ENCODE measurements at regions not wholly inside any gene's neighbourhood (a gene's known extent, or its start where the extent isn't known, plus 50 kb on each side); places are given as distances from the start of the nearest gene placed in this dataset.

GRCh38 chr4:181792641-181793040 is 450.6 kb upstream of the TENM3 start:
- intact Hi-C loops (cut with DNase I): no loop called here
- Histone ChIP-seq H3K36me3 (no peaks in the 10 kb centered on the region), H3K4me1 (no peaks in the 10 kb centered on the region), H3K4me3 (no peak overlapping the region), H3K9me3 (peaks cover 0 to 14% (median 8%) of the 10 kb centered on the region in 4 donors), H3K27me3 (no peaks in the 10 kb centered on the region), H3K27ac (replicated peaks in 1 of 4) (no peak overlapping the region)
- no peak for TF ChIP-seq POLR2AphosphoS5 (IDR thresholded peaks at IDR 0.05)
- no peak for TF ChIP-seq EP300 (IDR thresholded peaks at IDR 0.05)
- no peak for TF ChIP-seq CTCF (IDR thresholded peaks at IDR 0.05)
- no peak for TF ChIP-seq POLR2A (IDR thresholded peaks at IDR 0.05; ENCODE audit: low read depth)
- 15% methylated on average over 1 of the region's 1 CpG for WGBS
- DNase-seq (ENCODE audit: extremely low spot score): no peak

- Histone ChIP-seq H3K4me1 (no peaks in the 10 kb centered on the region), H3K4me3 (no peak overlapping the region), H3K9me3 (peaks cover 0 to 14% (median 8%) of the 10 kb centered on the region in 4 donors), H3K36me3 (no peaks in the 10 kb centered on the region), H3K27me3 (no peaks in the 10 kb centered on the region), H3K27ac (replicated peaks in 1 of 4) (no peak overlapping the region)
- 74% methylated on average over 6 of the region's 6 CpGs for WGBS
- DNase-seq (ENCODE audit: extremely low spot score): no peak
- intact Hi-C loops (cut with DNase I): no loop called here
- TF ChIP-seq POLR2AphosphoS5 (IDR thresholded peaks at IDR 0.05) (no peak), EP300 (IDR thresholded peaks at IDR 0.05) (no peak), POLR2A (IDR thresholded peaks at IDR 0.05; ENCODE audit: low read depth) (no peak), CTCF (IDR thresholded peaks at IDR 0.05) (no peak)
Observed at GRCh38 chr4:181793096-181793495, 450.1 kb upstream of the TENM3 start.

DNA sequence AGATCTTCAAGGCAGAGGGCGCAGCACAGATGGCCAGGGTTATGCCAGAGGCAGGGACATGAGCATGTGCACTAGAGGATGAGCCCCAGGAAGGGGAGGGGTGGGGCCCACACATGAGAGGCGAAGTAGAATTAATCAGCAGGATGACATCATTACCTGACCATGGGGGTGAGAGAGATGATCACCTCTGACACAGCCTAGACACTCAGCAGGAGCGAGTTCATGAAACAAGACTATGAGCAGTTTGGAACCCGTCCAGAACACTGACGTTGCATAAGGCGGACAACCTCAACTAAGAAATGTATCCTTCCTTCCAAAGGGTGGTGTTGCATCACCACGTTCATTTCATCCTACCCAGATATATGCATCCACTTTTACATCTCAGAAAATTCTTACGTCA is 446.7 kb upstream of the TENM3 start:
- Histone ChIP-seq H3K4me3 (no peak overlapping the region), H3K4me1 (no peaks in the 10 kb centered on the region), H3K9me3 (peaks cover 0 to 14% (median 8%) of the 10 kb centered on the region in 4 donors), H3K27me3 (no peaks in the 10 kb centered on the region), H3K36me3 (no peaks in the 10 kb centered on the region), H3K27ac (replicated peaks in 1 of 4) (no peak overlapping the region)
- no peak for DNase-seq (ENCODE audit: extremely low spot score)
- TF ChIP-seq CTCF (IDR thresholded peaks at IDR 0.05): no peak
- TF ChIP-seq POLR2A (IDR thresholded peaks at IDR 0.05; ENCODE audit: low read depth): no peak
- no peak for TF ChIP-seq POLR2AphosphoS5 (IDR thresholded peaks at IDR 0.05)
- no peak for TF ChIP-seq EP300 (IDR thresholded peaks at IDR 0.05)
- intact Hi-C loops (cut with DNase I): no loop called here
- 79% methylated on average over 8 of the region's 8 CpGs for WGBS

- Histone ChIP-seq H3K36me3 (no peaks in the 10 kb centered on the region), H3K27ac (replicated peaks in 1 of 4) (no peak overlapping the region), H3K27me3 (no peaks in the 10 kb centered on the region), H3K4me3 (no peak overlapping the region), H3K4me1 (no peaks in the 10 kb centered on the region), H3K9me3 (peaks cover 0 to 14% (median 8%) of the 10 kb centered on the region in 4 donors)
- no peak for DNase-seq (ENCODE audit: extremely low spot score)
- intact Hi-C loops (cut with DNase I): no loop called here
- 59% methylated on average over 2 of the region's 2 CpGs for WGBS
- TF ChIP-seq EP300 (IDR thresholded peaks at IDR 0.05) (no peak), POLR2A (IDR thresholded peaks at IDR 0.05; ENCODE audit: low read depth) (no peak), CTCF (IDR thresholded peaks at IDR 0.05) (no peak), POLR2AphosphoS5 (IDR thresholded peaks at IDR 0.05) (no peak)
Observed at GRCh38 chr4:181798536-181798935, 444.7 kb upstream of the TENM3 start.

DNA sequence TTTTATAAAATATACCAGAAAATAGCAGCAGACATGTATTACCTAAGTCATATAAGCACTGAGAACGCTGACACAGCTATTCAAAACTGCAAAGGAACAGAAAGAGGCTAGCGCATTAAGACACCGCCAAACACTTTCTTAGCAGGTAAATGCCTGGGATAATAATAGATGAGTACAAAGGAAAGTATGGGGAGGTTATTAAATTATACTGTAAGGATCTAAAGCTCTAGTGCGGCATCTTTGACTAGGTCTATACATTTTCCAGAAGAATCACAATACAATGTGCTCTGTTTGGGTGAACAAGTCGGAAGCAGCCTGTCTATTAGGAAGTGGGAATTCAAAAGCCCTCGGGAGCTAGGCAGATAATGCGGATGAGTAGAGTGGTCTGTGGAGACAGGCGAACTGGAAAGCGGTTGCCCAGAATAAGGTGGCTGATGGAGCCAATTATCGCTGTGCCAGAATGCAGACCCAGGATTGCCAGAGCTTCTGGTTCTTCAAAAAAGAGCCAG is 443.6 kb upstream of the TENM3 start:
- no peaks in the 10 kb centered on the region for H3K27me3 ChIP-seq
- 91% methylated on average over 10 of the region's 10 CpGs for WGBS
- H3K4me3 ChIP-seq: no peak overlapping the region
- intact Hi-C loops (cut with DNase I): no loop called here
- no peak for DNase-seq (ENCODE audit: extremely low spot score)
- no peak overlapping the region for H3K27ac ChIP-seq (replicated peaks in 1 of 4)
- H3K9me3 ChIP-seq: peaks cover 0 to 14% (median 8%) of the 10 kb centered on the region in 4 donors
- no peak for TF ChIP-seq EP300 (IDR thresholded peaks at IDR 0.05)
- no peak for TF ChIP-seq POLR2AphosphoS5 (IDR thresholded peaks at IDR 0.05)
- H3K36me3 ChIP-seq: no peaks in the 10 kb centered on the region
- H3K4me1 ChIP-seq: no peaks in the 10 kb centered on the region

All from esophagus muscularis mucosa (tissue), 4 donors.